SJCRH30 (cell line): ENCODE measurements at regions not wholly inside any gene's neighbourhood (a gene's known extent, or its start where the extent isn't known, plus 50 kb on each side); places are given as distances from the start of the nearest gene placed in this dataset.
"Not testable (repeated sequence)": the region's sequence is repeated elsewhere in the genome, so short reads cannot be mapped to it uniquely, and the experiment has no call there.

Experiments
- DNase-seq, 2 experiments: peaks; one replicate each; pipeline ENCODE4 v3.0.0-alpha.2; 2015 to 2020
- H3K27ac ChIP-seq: fragments of 250-450 bp; sonication (Bioruptor Pico); 2 replicates; pipeline ENCODE4 v1.5.1; 2020; ENCODE audit warnings: mild to moderate bottlenecking, moderate library complexity
- H3K27me3 ChIP-seq: fragments of 250-450 bp; sonication (Bioruptor Pico); 2 replicates; pipeline ENCODE4 v1.5.1; 2020; ENCODE audit warnings: mild to moderate bottlenecking, moderate library complexity
- H3K36me3 ChIP-seq: fragments of 250-450 bp; sonication (Bioruptor Pico); 2 replicates; pipeline ENCODE4 v1.5.1; 2020; ENCODE audit warnings: mild to moderate bottlenecking, moderate library complexity
- H3K4me1 ChIP-seq: fragments of 250-450 bp; sonication (Bioruptor Pico); 2 replicates; pipeline ENCODE4 v1.5.1; 2020; ENCODE audit warnings: mild to moderate bottlenecking, moderate library complexity
- H3K4me3 ChIP-seq: fragments of 250-450 bp; sonication (Bioruptor Pico); 2 replicates; pipeline ENCODE4 v1.5.1; 2020; ENCODE audit warnings: mild to moderate bottlenecking, moderate library complexity
- H3K9me3 ChIP-seq: fragments of 250-450 bp; sonication (Bioruptor Pico); replicated peaks from 2 replicates; pipeline ENCODE4 v1.5.1; 2020; ENCODE audit warnings: mild to moderate bottlenecking, moderate library complexity

- Histone ChIP-seq H3K4me3 (no peak overlapping the region), H3K4me1 (no peaks in the 10 kb centered on the region), H3K9me3 (no peaks in the 10 kb centered on the region), H3K27me3 (no peaks in the 10 kb centered on the region), H3K27ac (no peak overlapping the region), H3K36me3 (no peaks in the 10 kb centered on the region)
- no peak for DNase-seq
Observed at GRCh38 chr5:29214839-29215238, 1978.6 kb upstream of the CDH6 start.

GRCh38 chr5:29213475-29213874, 1980.0 kb upstream of the CDH6 start:
- H3K27me3 ChIP-seq = no peaks in the 10 kb centered on the region
- no peak for DNase-seq
- H3K36me3 ChIP-seq = no peaks in the 10 kb centered on the region
- H3K27ac ChIP-seq = no peak overlapping the region
- H3K9me3 ChIP-seq = no peaks in the 10 kb centered on the region
- no peaks in the 10 kb centered on the region for H3K4me1 ChIP-seq
- no peak overlapping the region for H3K4me3 ChIP-seq

- no peaks in the 10 kb centered on the region for H3K36me3 ChIP-seq
- H3K9me3 ChIP-seq = no peaks in the 10 kb centered on the region
- H3K27ac ChIP-seq = no peak overlapping the region
- H3K27me3 ChIP-seq = no peaks in the 10 kb centered on the region
- no peak overlapping the region for H3K4me3 ChIP-seq
- no peak for DNase-seq
- no peaks in the 10 kb centered on the region for H3K4me1 ChIP-seq
Observed at GRCh38 chr5:29208024-29208423, 1985.5 kb upstream of the CDH6 start.

GRCh38 chr5:29203049-29203448, 1990.4 kb upstream of the CDH6 start:
- DNase-seq = no peak
- Histone ChIP-seq H3K4me3 (no peak overlapping the region), H3K27me3 (no peaks in the 10 kb centered on the region), H3K36me3 (no peaks in the 10 kb centered on the region), H3K4me1 (no peaks in the 10 kb centered on the region), H3K27ac (no peak overlapping the region), H3K9me3 (no peaks in the 10 kb centered on the region)

GRCh38 chr5:29197631-29198454, 1995.6 kb upstream of the CDH6 start:
- Histone ChIP-seq H3K27ac (no peak overlapping the region), H3K4me3 (no peak overlapping the region), H3K36me3 (no peaks in the 10 kb centered on the region), H3K27me3 (no peaks in the 10 kb centered on the region), H3K4me1 (no peaks in the 10 kb centered on the region), H3K9me3 (no peaks in the 10 kb centered on the region)
- no peak for DNase-seq

GRCh38 chr5:29193972-29194371, 1999.5 kb upstream of the CDH6 start:
- H3K4me3 ChIP-seq = no peak overlapping the region
- no peaks in the 10 kb centered on the region for H3K9me3 ChIP-seq
- DNase-seq = no peak
- no peaks in the 10 kb centered on the region for H3K36me3 ChIP-seq
- no peaks in the 10 kb centered on the region for H3K27me3 ChIP-seq
- no peak overlapping the region for H3K27ac ChIP-seq
- H3K4me1 ChIP-seq = no peaks in the 10 kb centered on the region

- peak overlapping the region; percentile 19; the same call in 1 of the 2 replicates for H3K4me3 ChIP-seq
- H3K27ac ChIP-seq, H3K27me3 ChIP-seq, H3K36me3 ChIP-seq, H3K9me3 ChIP-seq, H3K4me1 ChIP-seq, DNase-seq: not testable (repeated sequence)
Observed at GRCh38 chr5:29191269-29192048, 2002.0 kb upstream of the CDH6 start.

GRCh38 chr5:29190398-29190797, 2003.1 kb upstream of the CDH6 start:
- H3K27me3 ChIP-seq, H3K4me3 ChIP-seq, H3K36me3 ChIP-seq, H3K4me1 ChIP-seq, H3K27ac ChIP-seq, DNase-seq, H3K9me3 ChIP-seq: not testable (repeated sequence)

- H3K36me3 ChIP-seq, H3K9me3 ChIP-seq, H3K4me3 ChIP-seq, DNase-seq, H3K27ac ChIP-seq, H3K27me3 ChIP-seq, H3K4me1 ChIP-seq: not testable (repeated sequence)
Observed at GRCh38 chr5:29186380-29186779, 2007.1 kb upstream of the CDH6 start.

GRCh38 chr5:29185558-29185957, 2007.9 kb upstream of the CDH6 start:
- Histone ChIP-seq H3K27ac (no peak overlapping the region), H3K27me3 (no peaks in the 10 kb centered on the region), H3K4me1 (no peaks in the 10 kb centered on the region), H3K36me3 (no peaks in the 10 kb centered on the region), H3K9me3 (no peaks in the 10 kb centered on the region), H3K4me3 (no peak overlapping the region)
- no peak for DNase-seq

GRCh38 chr5:29175774-29176173, 2017.7 kb upstream of the CDH6 start:
- Histone ChIP-seq H3K27me3 (no peaks in the 10 kb centered on the region), H3K9me3 (no peaks in the 10 kb centered on the region), H3K4me1 (no peaks in the 10 kb centered on the region), H3K36me3 (no peaks in the 10 kb centered on the region), H3K27ac (no peak overlapping the region), H3K4me3 (no peak overlapping the region)
- DNase-seq = no peak

- Histone ChIP-seq H3K36me3 (no peaks in the 10 kb centered on the region), H3K27ac (no peak overlapping the region), H3K4me1 (no peaks in the 10 kb centered on the region), H3K27me3 (no peaks in the 10 kb centered on the region), H3K4me3 (no peak overlapping the region), H3K9me3 (no peaks in the 10 kb centered on the region)
- DNase-seq = no peak
Observed at GRCh38 chr5:29170599-29170998, 2022.9 kb upstream of the CDH6 start.

- Histone ChIP-seq H3K9me3 (no peaks in the 10 kb centered on the region), H3K27me3 (no peaks in the 10 kb centered on the region), H3K4me1 (no peaks in the 10 kb centered on the region), H3K4me3 (no peak overlapping the region), H3K27ac (no peak overlapping the region), H3K36me3 (no peaks in the 10 kb centered on the region)
- no peak for DNase-seq
Observed at GRCh38 chr5:29169886-29170285, 2023.6 kb upstream of the CDH6 start.

- no peaks in the 10 kb centered on the region for H3K27me3 ChIP-seq
- H3K4me3 ChIP-seq = no peak overlapping the region
- DNase-seq = no peak
- no peaks in the 10 kb centered on the region for H3K4me1 ChIP-seq
- H3K9me3 ChIP-seq = no peaks in the 10 kb centered on the region
- H3K36me3 ChIP-seq = no peaks in the 10 kb centered on the region
- no peak overlapping the region for H3K27ac ChIP-seq
Observed at GRCh38 chr5:29162297-29162696, 2031.2 kb upstream of the CDH6 start.

- no peak for DNase-seq
Observed at GRCh38 chr5:29161399-29162291, 2031.8 kb upstream of the CDH6 start.

More at GRCh38 chr5:29161399-29162291, 2031.8 kb upstream of the CDH6 start:
- H3K9me3 ChIP-seq = no peaks in the 10 kb centered on the region
- H3K4me1 ChIP-seq = no peaks in the 10 kb centered on the region
- H3K27me3 ChIP-seq = no peaks in the 10 kb centered on the region
- no peaks in the 10 kb centered on the region for H3K36me3 ChIP-seq
- no peak overlapping the region for H3K27ac ChIP-seq
- no peak overlapping the region for H3K4me3 ChIP-seq
